GM20000 (cell line): ENCODE measurements at regions not wholly inside any gene's neighbourhood (a gene's known extent, or its start where the extent isn't known, plus 50 kb on each side); places are given as distances from the start of the nearest gene placed in this dataset.

ENCODE experiments used
- DNase-seq: peaks from one replicate; pipeline ENCODE4 v3.0.0; 2012; ENCODE audit warnings: low spot score
- CTCF ChIP-seq: IDR thresholded peaks from 2 replicates; pipeline ENCODE4 v1.5.1; 2012; ENCODE audit warnings: mild to moderate bottlenecking, control low read depth; ENCODE audit errors: extremely low read depth, missing control alignments

GRCh38 chr11:115745610-115746512 lies 241.6 kb upstream of the CADM1 start:
- TF ChIP-seq CTCF = no peak
- DNase-seq = no peak

DNA sequence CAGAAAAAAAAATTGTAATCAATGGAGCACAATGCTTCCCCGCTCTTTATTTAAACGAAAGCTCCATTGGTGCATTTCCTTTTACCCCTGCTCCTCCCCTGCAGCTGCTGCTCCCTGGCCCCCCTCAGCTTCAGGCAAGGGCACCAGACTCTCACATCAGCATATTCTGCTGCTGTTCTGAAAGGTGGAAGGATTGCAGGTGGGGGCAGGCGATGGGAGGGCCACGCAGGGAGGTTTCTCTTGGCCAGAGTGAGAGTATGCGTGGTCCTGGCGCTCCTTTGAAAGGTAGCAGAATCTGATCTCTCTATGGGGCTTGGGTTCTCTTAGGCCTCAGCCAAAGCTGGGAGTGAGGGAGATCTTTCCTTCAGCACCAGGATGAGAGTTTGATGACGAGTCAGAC lies 240.9 kb upstream of the CADM1 start:
- no peak for DNase-seq

GRCh38 chr11:115743719-115744118 lies 239.5 kb upstream of the CADM1 start:
- TF ChIP-seq CTCF = no peak
- DNase-seq = no peak

More for the DNA sequence above, 240.9 kb upstream of the CADM1 start:
- no peak for TF ChIP-seq CTCF

GRCh38 chr11:115741376-115742107 lies 237.3 kb upstream of the CADM1 start:
- no peak for DNase-seq
- no peak for TF ChIP-seq CTCF

GRCh38 chr11:115740324-115740723 lies 236.1 kb upstream of the CADM1 start:
- TF ChIP-seq CTCF = no peak
- no peak for DNase-seq

DNA sequence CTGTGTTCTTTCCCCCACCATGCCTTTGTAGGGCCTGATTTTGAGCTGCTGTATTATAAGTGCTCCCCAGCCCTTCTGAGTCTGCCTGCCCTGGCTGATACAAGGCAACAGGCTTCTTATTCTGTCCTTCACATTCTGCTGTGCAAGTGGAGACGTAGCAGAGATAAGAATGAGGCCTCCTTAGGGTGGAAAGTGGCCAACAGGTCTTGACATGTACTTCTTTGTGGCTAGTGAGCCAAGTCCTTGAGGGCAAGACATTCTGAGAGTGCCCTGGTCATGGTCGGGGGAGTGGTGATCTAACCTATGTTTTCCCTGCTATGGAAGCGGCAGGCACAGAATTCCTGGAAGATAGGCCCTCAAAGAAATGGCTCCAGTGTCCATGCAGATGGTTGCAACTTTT lies 235.7 kb upstream of the CADM1 start:
- TF ChIP-seq CTCF = no peak
- no peak for DNase-seq

GRCh38 chr11:115739146-115739545 lies 234.9 kb upstream of the CADM1 start:
- DNase-seq = no peak
- no peak for TF ChIP-seq CTCF
